HG02840 (cell line): ENCODE measurements at regions not wholly inside any gene's neighbourhood (a gene's known extent, or its start where the extent isn't known, plus 50 kb on each side); places are given as distances from the start of the nearest gene placed in this dataset.
"Not testable (repeated sequence)": the region's sequence is repeated elsewhere in the genome, so short reads cannot be mapped to it uniquely, and the experiment has no call there.

Experiments
- ATAC-seq: cut with Tn5 transposase; IDR thresholded peaks from one replicate; pipeline ENCODE4 v1.9.1; 2021; ENCODE audit warnings: mild to moderate bottlenecking, moderate library complexity, moderate number of reproducible peaks; ENCODE audit not compliant: unreplicated experiment, low FRiP score

DNA sequence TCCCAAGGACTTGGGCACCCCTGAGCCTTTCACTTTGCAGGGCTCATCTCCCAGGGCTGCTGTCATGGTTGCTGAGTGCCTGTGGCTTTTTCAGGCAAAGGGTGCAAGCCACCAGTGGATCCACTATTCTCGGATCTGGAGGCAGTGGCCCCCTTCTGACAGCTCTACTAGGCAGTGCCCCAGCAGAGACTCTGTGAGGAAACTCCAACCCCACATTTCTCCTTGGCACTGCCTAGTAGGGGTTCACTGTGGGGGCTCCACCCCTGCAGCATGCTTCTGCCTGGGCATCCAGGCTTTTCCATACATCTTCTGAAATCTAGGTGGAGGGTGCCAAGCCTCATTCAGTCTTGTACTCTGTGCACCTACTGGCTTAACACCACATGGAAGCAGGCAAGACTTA, 675.0 kb upstream of the MBL2 start:
- no peak for ATAC-seq

DNA sequence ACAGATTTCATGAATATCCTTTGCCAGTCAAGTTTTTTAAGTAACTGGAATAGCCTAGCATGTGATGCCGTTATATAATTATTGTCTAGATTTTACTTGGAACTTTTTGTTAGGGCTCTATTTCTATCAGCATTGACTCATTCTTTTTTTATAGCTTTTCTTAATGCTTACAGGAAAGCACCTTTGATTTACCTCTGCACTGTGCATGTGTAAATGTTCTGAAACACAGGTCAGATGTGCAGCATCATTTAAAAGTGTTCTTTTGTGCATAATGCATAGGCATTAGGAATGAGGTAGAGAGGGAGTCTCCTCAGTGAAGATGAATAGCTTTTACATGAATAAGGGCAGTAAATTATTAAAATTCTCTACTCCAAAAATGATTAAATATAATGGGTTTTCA, 669.3 kb upstream of the MBL2 start:
- ATAC-seq = no peak

DNA sequence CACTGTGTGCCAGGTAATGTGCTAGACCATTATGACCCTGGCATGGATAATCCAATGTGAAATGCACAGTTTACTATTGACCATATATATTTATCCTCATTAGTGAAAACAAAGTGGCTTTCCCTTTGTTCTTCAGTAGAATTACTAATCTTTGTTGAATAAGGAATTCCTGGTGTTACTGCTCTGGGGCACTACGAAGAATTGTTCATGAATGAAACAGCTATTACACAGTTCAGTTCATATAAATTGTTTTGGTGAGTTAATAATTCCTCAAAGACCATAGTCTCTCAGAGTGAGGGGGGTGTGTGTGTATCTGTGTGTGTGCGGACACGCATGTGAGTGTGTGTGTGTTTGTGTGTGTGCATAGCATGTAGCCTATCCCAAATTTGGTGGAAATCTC, 668.0 kb upstream of the MBL2 start:
- no peak for ATAC-seq

DNA sequence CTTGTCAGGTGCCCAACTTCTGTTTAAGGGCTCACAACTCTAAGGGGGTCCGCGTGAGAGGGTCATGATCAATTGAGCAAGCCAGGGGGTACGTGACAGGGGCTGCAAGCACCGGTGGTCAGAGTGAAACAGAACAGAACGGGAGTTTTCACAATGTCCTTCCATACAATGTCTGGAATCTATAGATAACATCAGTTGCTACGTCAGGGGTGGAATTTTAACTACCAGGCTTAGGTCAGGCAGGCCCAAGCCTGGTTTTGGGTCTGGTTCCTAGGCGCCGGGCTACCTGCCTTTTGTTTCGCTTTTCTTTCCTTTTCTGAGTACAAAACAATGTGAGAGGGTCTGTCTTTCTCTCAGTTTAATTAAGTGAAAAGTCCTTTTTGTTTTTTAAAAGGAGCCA, 666.5 kb upstream of the MBL2 start:
- ATAC-seq = not testable (repeated sequence)

GRCh38 chr10:53434413-53434812, 661.8 kb upstream of the MBL2 start:
- ATAC-seq = no peak

DNA sequence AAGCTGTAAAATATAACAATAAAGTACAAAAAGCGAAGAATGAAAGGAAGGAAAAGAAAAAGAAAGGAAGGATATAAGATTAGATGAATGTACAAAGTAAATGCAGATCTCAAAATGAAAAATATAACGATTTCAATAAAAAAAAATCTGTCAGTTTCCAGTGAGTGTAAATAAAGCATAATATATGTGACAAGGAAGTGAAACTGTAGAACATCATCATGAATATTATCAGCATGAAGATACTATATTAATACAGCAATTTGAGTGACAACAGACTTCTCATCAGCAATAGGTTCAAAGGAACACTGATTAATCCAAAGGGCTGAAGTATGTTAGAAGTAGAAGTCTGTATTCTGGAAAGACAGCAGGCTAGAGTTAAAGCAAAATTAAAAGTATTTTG, 659.5 kb upstream of the MBL2 start:
- no peak for ATAC-seq

- ATAC-seq = no peak
Measured at GRCh38 chr10:53430974-53431373, 658.4 kb upstream of the MBL2 start.

GRCh38 chr10:53430127-53430891, 657.7 kb upstream of the MBL2 start:
- ATAC-seq = no peak

DNA sequence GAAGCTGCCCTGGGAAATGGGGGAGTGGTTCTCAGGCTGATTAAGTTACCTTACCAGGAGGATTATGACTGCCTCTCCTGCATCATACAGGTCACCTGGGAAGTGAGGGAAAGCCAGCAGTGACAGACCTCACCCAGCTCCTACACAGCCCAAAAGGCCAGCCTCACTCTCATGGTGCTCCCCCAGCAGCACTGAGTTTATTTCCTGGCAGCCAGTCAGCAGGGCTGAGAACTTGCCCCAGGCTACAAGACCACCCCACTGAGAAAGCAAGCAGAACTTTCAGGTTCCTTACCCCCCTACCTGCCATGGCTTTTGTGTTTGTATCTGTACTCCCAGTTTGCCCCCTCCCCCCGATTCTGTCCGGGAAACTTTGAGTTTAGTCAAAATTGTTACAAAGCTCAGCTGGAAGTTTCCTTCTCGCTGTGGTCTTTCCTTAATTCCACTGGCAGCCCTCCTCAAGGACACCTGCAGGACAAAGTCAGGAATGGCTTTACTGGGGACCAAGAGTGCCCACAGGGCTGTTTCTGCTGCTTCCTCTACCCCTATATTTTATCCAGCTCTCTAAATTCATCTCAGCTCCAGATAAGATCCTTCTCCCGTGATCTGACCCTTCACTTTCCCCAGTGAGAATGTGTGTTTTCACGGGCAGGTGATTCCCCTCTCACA, 649.8 kb upstream of the MBL2 start:
- ATAC-seq = no peak

- ATAC-seq = no peak
Measured at GRCh38 chr10:53412651-53413050, 640.1 kb upstream of the MBL2 start.

DNA sequence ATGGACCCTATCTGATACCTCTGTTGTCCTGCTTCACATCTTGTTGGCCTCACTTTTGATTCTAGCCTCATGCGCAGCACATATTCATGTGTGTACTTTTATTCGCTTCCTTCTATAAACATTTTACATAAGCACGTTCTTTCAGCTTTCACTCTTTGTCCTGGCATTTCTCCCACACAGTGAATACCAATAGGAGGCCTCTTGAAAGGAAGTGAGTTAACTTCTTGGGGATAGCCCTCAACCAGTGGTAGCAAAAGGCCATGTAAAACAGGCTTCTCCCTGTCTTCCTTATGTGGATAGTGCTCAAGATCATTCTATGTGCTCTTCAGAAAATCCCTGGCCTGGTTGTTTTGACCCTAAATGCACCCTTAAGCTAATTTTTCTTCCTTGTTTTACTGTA, 633.9 kb upstream of the MBL2 start:
- ATAC-seq = no peak

DNA sequence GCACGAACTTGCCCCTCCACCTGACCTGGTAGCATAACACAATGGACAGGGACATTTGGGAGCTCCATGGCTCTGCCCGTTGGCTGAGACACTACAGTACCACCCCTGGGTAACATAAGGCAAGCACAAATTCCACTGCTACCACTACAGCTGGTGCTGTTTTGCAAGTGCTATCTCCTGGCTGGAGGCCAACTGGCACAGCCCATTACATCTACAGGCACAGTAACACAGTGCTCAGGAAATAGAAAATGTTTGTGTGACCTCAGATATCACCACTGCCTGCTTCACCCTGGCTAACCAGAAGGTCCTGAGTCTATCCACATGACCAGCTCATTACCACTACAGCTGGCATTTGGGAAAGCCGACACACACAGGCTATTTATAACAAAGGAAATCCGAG, 631.1 kb upstream of the MBL2 start:
- no peak for ATAC-seq

DNA sequence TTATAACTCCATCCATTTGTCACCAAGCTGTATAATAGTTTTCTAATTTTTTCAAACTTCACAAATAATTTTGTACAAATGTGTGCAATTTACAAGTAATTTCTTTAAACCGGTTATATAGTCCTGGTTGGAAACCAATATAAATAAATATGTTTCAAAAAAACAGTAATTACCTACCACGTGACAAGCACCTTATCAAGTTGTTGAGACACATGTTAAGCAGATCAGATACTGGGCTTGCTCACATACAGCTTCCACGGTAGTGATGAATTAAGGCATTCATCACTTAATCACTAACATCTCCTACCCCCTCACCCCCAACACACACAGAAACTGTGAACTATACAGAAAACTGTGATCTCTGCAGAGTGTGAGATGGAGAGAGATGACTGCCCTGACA, 630.0 kb upstream of the MBL2 start:
- ATAC-seq = no peak

GRCh38 chr10:53401536-53401935, 629.0 kb upstream of the MBL2 start:
- ATAC-seq = no peak

DNA sequence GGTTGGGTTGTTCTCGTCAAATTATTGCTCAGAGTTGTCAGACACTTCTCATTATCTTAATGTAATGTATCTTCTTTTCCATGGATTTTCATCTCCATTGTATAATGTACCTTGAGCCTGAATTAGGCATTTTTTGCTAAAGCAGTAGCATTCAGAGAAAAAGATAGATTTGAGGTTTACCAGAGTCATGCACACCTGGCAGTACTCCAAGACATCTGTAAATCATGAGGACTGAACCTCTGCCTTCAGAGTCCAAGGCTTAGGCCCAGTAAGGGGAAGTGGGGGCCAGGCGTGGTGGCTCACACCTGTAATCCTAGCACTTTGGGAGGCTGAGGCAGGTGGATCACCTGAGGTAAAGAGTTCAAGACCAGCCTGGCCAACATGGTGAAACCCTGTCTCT, 624.3 kb upstream of the MBL2 start:
- ATAC-seq = no peak

- ATAC-seq = no peak
Measured at GRCh38 chr10:53395449-53395848, 622.9 kb upstream of the MBL2 start.

DNA sequence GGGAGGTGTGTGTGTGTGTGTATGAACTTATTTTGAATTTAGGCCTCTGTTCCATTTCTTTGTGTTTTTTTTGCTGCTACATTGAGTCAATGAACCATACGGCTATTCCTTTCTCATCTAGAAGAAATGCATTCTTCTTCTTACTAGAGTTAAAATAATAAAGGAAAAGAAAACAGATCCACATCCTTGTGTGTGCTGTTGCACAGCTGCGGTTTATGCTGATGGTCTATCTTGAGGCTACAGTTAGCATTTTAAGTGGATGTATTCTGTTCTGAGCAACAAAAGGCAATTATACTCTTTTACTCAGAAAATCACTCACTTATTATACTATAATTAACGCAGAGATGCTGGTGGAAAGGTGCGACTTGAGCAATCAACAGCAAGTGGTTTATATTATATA, 615.0 kb upstream of the MBL2 start:
- ATAC-seq = no peak

GRCh38 chr10:53382543-53382942, 610.0 kb upstream of the MBL2 start:
- ATAC-seq = no peak

DNA sequence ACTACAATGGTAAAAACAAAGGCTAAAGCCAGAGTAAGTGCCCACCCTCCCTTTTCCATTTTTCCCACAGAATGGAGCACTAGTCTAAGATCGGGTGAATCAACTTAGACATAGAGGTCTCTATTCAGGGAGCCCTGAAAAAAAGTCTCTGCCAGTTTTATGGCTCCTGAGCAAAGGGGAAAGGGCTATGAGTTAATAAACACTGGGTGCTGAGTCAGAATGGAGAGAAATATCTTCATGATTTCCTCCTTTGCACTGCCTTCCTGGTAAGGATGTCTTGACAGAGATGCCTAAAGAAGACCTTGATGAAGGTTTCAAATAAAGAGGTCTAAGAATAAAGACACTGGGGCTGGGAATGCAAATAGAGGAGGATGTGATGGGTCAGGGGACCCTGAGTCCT, 607.4 kb upstream of the MBL2 start:
- no peak for ATAC-seq

- ATAC-seq = no peak
Measured at GRCh38 chr10:53370347-53370746, 597.8 kb upstream of the MBL2 start.

- no peak for ATAC-seq
Measured at GRCh38 chr10:53361936-53362335, 589.4 kb upstream of the MBL2 start.

- ATAC-seq = no peak
Measured at GRCh38 chr10:53361281-53361680, 588.7 kb upstream of the MBL2 start.
